SK-N-SH (cell line): ENCODE measurements at regions not wholly inside any gene's neighbourhood (a gene's known extent, or its start where the extent isn't known, plus 50 kb on each side); places are given as distances from the start of the nearest gene placed in this dataset.

ENCODE experiments used
- CTCF ChIA-PET: fragments of 300-600, 350-600 bp; formaldehyde crosslinking; extraction: SDS; loops from one replicate; lab custom pipeline; 2021; lab: Yijun Ruan, JAX
- POLR2A ChIA-PET: fragments of 350-600 bp; sonication (Branson Sonifier 250); formaldehyde crosslinking; extraction: SDS; loops from one replicate; lab custom pipeline; 2020; ENCODE audit warnings: antibody characterized with exemption, inconsistent platforms; lab: Yijun Ruan, JAX
- DNase-seq: peaks from one replicate; pipeline ENCODE4 v3.0.0; 2012
- H2AFZ ChIP-seq: fragments of 200-600 bp; sonication (generic); 2 replicates; pipeline ENCODE4 v1.8.1; 2016; ENCODE audit warnings: antibody characterized with exemption, mild to moderate bottlenecking, low read depth
- H3F3A ChIP-seq: fragments of 200-600 bp; sonication (generic); replicated peaks from 2 replicates; pipeline ENCODE3; 2016; ENCODE audit warnings: antibody characterized with exemption, mild to moderate bottlenecking; ENCODE audit not compliant: insufficient read depth
- H3K27ac ChIP-seq, 2 experiments: fragments of 200-500 bp in 1 of 2; fragments of 200-600 bp in 1 of 2; sonication (Bioruptor generic) in 1 of 2; sonication (generic), shearing (Covaris generic) in 1 of 2; 2 replicates each; pipeline versions ENCODE4 v1.5.1 to v1.6.1; 2014 to 2016; ENCODE audit warnings: low read depth in 2 of 2, inconsistent platforms in 1 of 2, low read length in 1 of 2, mild to moderate bottlenecking in 1 of 2, mixed read lengths in 1 of 2
- H3K27me3 ChIP-seq: fragments of 200-600 bp; sonication (generic), shearing (Covaris generic); 2 replicates; pipeline ENCODE4 v1.6.1; 2016; ENCODE audit warnings: mixed run types; ENCODE audit not compliant: insufficient read depth
- H3K36me3 ChIP-seq, 2 experiments: fragments of 200-500 bp in 1 of 2; fragments of 200-600 bp in 1 of 2; sonication (Bioruptor generic) in 1 of 2; sonication (generic) in 1 of 2; replicated peaks in 1 of 2; 2 replicates each; pipeline versions ENCODE3 to v1.5.1; 2014 to 2016; ENCODE audit warnings: low read length in 1 of 2, mild to moderate bottlenecking in 1 of 2; ENCODE audit not compliant: insufficient read depth in 2 of 2, control insufficient read depth in 1 of 2
- H3K4me1 ChIP-seq, 2 experiments: fragments of 200-500 bp in 1 of 2; fragments of 200-600 bp in 1 of 2; sonication (Bioruptor generic) in 1 of 2; sonication (generic), shearing (Covaris generic) in 1 of 2; 2 replicates each; pipeline versions ENCODE4 v1.5.1 to v1.6.1; 2014 to 2016; ENCODE audit warnings: low read depth in 1 of 2, low read length in 1 of 2, mixed run types in 1 of 2; ENCODE audit not compliant: insufficient read depth in 2 of 2, control insufficient read depth in 1 of 2
- H3K4me2 ChIP-seq: fragments of 200-600 bp; sonication (generic), shearing (Covaris generic); 2 replicates; pipeline ENCODE4 v1.6.1; 2017; ENCODE audit warnings: mixed run types
- H3K4me3 ChIP-seq, 2 experiments: fragments of 200-500 bp in 1 of 2; fragments of 200-600 bp in 1 of 2; sonication (Bioruptor generic) in 1 of 2; sonication (generic), shearing (Covaris generic) in 1 of 2; 2 replicates each; pipeline versions ENCODE4 v1.5.1 to v1.8.1; 2014 to 2016; ENCODE audit warnings: low read depth in 2 of 2, inconsistent platforms in 1 of 2, low read length in 1 of 2, mild to moderate bottlenecking in 1 of 2, mixed read lengths in 1 of 2, moderate library complexity in 1 of 2
- H3K79me2 ChIP-seq: fragments of 200-600 bp; sonication (generic); 2 replicates; pipeline ENCODE4 v1.8.1; 2017; ENCODE audit warnings: mild to moderate bottlenecking; ENCODE audit not compliant: insufficient read depth
- H3K9ac ChIP-seq: fragments of 200-600 bp; sonication (generic); 2 replicates; pipeline ENCODE4 v1.6.1; 2017; ENCODE audit warnings: mixed run types
- H3K9me2 ChIP-seq: fragments of 200-600 bp; sonication (generic); 2 replicates; pipeline ENCODE4 v1.6.1; 2017; ENCODE audit warnings: mixed run types
- H3K9me3 ChIP-seq: fragments of 200-600 bp; sonication (generic); 2 replicates; pipeline ENCODE4 v1.6.1; 2017; ENCODE audit warnings: mixed run types, mild to moderate bottlenecking, moderate library complexity
- H4K20me1 ChIP-seq: fragments of 200-600 bp; sonication (generic); 2 replicates; pipeline ENCODE4 v1.6.1; 2017; ENCODE audit warnings: mild to moderate bottlenecking, mixed run types; ENCODE audit not compliant: insufficient read depth
- CHD2 ChIP-seq: fragments of 150-350 bp; IDR thresholded peaks from 2 replicates; pipeline ENCODE4 v1.6.1; 2018; ENCODE audit warnings: low read length; ENCODE audit not compliant: partially characterized antibody
- FOXJ3 ChIP-seq: sonication (generic); formaldehyde crosslinking; IDR thresholded peaks from 2 replicates; pipeline ENCODE4 v1.5.1; 2020; ENCODE audit warnings: mild to moderate bottlenecking, missing genetic modification reagents
- GATA2 ChIP-seq: sonication (generic); formaldehyde crosslinking; IDR thresholded peaks from 2 replicates; pipeline ENCODE4 v1.5.0; 2020; ENCODE audit warnings: mild to moderate bottlenecking, missing genetic modification reagents
- JUND ChIP-seq: IDR thresholded peaks from 2 replicates; pipeline ENCODE4 v1.4.0; 2012
- MXI1 ChIP-seq: IDR thresholded peaks from 2 replicates; pipeline ENCODE4 v1.6.1; 2012; ENCODE audit warnings: mild to moderate bottlenecking, low read depth, low read length, improper control_type of control experiment
- POLR2AphosphoS5 ChIP-seq: IDR thresholded peaks from 2 replicates; pipeline ENCODE4 v1.6.1; 2012; ENCODE audit warnings: low read depth, low read length
- RAD21 ChIP-seq: IDR thresholded peaks from 2 replicates; pipeline ENCODE4 v1.6.1; 2012; ENCODE audit warnings: mild to moderate bottlenecking, low read length
- RFX5 ChIP-seq: IDR thresholded peaks from 2 replicates; pipeline ENCODE4 v1.6.1; 2012; ENCODE audit warnings: mild to moderate bottlenecking, improper control_type of control experiment, low read length
- SIN3A ChIP-seq: IDR thresholded peaks from 2 replicates; pipeline ENCODE4 v1.6.1; 2012; ENCODE audit warnings: low read depth, mild to moderate bottlenecking, low read length, moderate library complexity, borderline replicate concordance
- SMC3 ChIP-seq: IDR thresholded peaks from 2 replicates; pipeline ENCODE4 v1.6.1; 2012; ENCODE audit warnings: low read depth, low read length, improper control_type of control experiment
- TEAD4 ChIP-seq: IDR thresholded peaks from 2 replicates; pipeline ENCODE4 v1.4.0; 2012; ENCODE audit warnings: mild to moderate bottlenecking, borderline replicate concordance; ENCODE audit not compliant: insufficient read depth
- WGBS: methylation state at CpG from one replicate; pipeline ENCODE4 v1.1.6; 2017; ENCODE audit warnings: low lambda C conversion rate; 5-methylcytosine and 5-hydroxymethylcytosine counted together
- TF ChIP-seq, protein P1 (sequence below): IDR thresholded peaks from 2 replicates; pipeline ENCODE4 v1.6.1; 2012; ENCODE audit warnings: mild to moderate bottlenecking, low read depth, low read length, moderate library complexity
- TF ChIP-seq, protein P2 (sequence below): fragments of 150-350 bp; IDR thresholded peaks from 2 replicates; pipeline ENCODE4 v1.6.1; 2017; ENCODE audit warnings: antibody characterized with exemption, low read length, low read depth, borderline replicate concordance
- TF ChIP-seq, protein P3 (sequence below): fragments of 150-350 bp; IDR thresholded peaks from 2 replicates; pipeline ENCODE4 v1.6.1; 2016; ENCODE audit warnings: mild to moderate bottlenecking, low read depth, low read length

DNA sequence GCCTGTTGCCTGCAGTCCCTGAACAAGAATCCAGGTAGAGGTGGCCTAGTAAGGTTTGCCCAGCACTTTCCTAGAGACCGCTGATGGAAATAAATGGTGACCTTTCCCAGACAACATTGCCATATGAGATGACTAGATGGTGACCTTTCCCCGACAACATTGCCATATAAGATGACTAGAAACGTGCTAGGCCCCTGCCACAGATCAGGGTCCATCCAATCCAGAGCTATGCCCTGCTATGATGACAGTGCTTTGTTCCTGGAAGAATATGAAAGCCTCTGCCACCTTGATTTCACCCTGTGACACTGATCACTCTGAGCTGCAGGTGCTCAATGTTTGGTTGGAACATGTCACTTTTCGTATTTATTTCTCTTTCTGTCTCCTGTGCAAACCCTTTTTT is 133.8 kb upstream of the SPTLC3 start:
- WGBS: 16% methylated on average over 4 of the region's 4 CpGs
- H3K4me2 ChIP-seq: no peak overlapping the region
- H3K27ac ChIP-seq: no peak overlapping the region
- H2AFZ ChIP-seq: no peak overlapping the region
- H4K20me1 ChIP-seq: no peaks in the 10 kb centered on the region
- no peaks in the 10 kb centered on the region for H3K79me2 ChIP-seq
- no peak for DNase-seq
- no peaks in the 10 kb centered on the region for H3K27me3 ChIP-seq
- no peak overlapping the region for H3K9ac ChIP-seq
- POLR2A ChIA-PET: no interaction called here
- CTCF ChIA-PET: no interaction called here
- H3K9me3 ChIP-seq: no peaks in the 10 kb centered on the region
- no peaks in the 10 kb centered on the region for H3K36me3 ChIP-seq
- no peaks in the 10 kb centered on the region for H3K4me1 ChIP-seq
- H3K4me3 ChIP-seq: no peak overlapping the region
- no peaks in the 10 kb centered on the region for H3F3A ChIP-seq
- TF ChIP-seq GATA2 (CRISPR knock-in tag) (no peak), SMC3 (no peak), RAD21 (no peak), JUND (no peak), MXI1 (no peak), CHD2 (no peak), SIN3A (no peak), POLR2AphosphoS5 (no peak), FOXJ3 (CRISPR knock-in tag) (no peak), TEAD4 (no peak), RFX5 (no peak)
- TF ChIP-seq, protein P1, sequence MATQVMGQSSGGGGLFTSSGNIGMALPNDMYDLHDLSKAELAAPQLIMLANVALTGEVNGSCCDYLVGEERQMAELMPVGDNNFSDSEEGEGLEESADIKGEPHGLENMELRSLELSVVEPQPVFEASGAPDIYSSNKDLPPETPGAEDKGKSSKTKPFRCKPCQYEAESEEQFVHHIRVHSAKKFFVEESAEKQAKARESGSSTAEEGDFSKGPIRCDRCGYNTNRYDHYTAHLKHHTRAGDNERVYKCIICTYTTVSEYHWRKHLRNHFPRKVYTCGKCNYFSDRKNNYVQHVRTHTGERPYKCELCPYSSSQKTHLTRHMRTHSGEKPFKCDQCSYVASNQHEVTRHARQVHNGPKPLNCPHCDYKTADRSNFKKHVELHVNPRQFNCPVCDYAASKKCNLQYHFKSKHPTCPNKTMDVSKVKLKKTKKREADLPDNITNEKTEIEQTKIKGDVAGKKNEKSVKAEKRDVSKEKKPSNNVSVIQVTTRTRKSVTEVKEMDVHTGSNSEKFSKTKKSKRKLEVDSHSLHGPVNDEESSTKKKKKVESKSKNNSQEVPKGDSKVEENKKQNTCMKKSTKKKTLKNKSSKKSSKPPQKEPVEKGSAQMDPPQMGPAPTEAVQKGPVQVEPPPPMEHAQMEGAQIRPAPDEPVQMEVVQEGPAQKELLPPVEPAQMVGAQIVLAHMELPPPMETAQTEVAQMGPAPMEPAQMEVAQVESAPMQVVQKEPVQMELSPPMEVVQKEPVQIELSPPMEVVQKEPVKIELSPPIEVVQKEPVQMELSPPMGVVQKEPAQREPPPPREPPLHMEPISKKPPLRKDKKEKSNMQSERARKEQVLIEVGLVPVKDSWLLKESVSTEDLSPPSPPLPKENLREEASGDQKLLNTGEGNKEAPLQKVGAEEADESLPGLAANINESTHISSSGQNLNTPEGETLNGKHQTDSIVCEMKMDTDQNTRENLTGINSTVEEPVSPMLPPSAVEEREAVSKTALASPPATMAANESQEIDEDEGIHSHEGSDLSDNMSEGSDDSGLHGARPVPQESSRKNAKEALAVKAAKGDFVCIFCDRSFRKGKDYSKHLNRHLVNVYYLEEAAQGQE: no peak
- TF ChIP-seq, protein P2, sequence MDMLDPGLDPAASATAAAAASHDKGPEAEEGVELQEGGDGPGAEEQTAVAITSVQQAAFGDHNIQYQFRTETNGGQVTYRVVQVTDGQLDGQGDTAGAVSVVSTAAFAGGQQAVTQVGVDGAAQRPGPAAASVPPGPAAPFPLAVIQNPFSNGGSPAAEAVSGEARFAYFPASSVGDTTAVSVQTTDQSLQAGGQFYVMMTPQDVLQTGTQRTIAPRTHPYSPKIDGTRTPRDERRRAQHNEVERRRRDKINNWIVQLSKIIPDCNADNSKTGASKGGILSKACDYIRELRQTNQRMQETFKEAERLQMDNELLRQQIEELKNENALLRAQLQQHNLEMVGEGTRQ: no peak
- TF ChIP-seq, protein P3, sequence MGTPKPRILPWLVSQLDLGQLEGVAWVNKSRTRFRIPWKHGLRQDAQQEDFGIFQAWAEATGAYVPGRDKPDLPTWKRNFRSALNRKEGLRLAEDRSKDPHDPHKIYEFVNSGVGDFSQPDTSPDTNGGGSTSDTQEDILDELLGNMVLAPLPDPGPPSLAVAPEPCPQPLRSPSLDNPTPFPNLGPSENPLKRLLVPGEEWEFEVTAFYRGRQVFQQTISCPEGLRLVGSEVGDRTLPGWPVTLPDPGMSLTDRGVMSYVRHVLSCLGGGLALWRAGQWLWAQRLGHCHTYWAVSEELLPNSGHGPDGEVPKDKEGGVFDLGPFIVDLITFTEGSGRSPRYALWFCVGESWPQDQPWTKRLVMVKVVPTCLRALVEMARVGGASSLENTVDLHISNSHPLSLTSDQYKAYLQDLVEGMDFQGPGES: no peak
- no peaks in the 10 kb centered on the region for H3K9me2 ChIP-seq
